K562 (cell line): ENCODE measurements at regions not wholly inside any gene's neighbourhood (a gene's known extent, or its start where the extent isn't known, plus 50 kb on each side); places are given as distances from the start of the nearest gene placed in this dataset.

ENCODE experiments used
- ATF1 ChIP-seq, 2 experiments: fragments of 450-650 bp in 1 of 2; IDR thresholded peaks; 2 replicates each; pipeline ENCODE4 v1.6.1; 2016; ENCODE audit warnings: missing compliant biosample characterization in 1 of 2, missing genetic modification characterization in 1 of 2
- ATF4 ChIP-seq: fragments of 450-650 bp; formaldehyde crosslinking; IDR thresholded peaks from 2 replicates; pipeline ENCODE4 v1.4.0; 2022; ENCODE audit warnings: mild to moderate bottlenecking, moderate library complexity
- BRD4 ChIP-seq: fragments of 200-600 bp; sonication (generic); IDR thresholded peaks from 2 replicates; pipeline ENCODE4 v1.6.1; 2017; ENCODE audit warnings: inconsistent platforms
- CC2D1A ChIP-seq: fragments of 450-650 bp; IDR thresholded peaks from 2 replicates; pipeline ENCODE4 v1.6.1; 2017; ENCODE audit warnings: mild to moderate bottlenecking
- ESRRB ChIP-seq: fragments of 250-450 bp; sonication (Bioruptor Pico); IDR thresholded peaks from 2 replicates; pipeline ENCODE4 v1.5.0; 2020; ENCODE audit warnings: mild to moderate bottlenecking, moderate library complexity, borderline replicate concordance
- MGA ChIP-seq: fragments of 450-650 bp; IDR thresholded peaks from 2 replicates; pipeline ENCODE4 v1.6.1; 2016; ENCODE audit warnings: mild to moderate bottlenecking, moderate library complexity
- NUFIP1 ChIP-seq: fragments of 450-650 bp; IDR thresholded peaks from 2 replicates; pipeline ENCODE4 v1.6.1; 2018; ENCODE audit not compliant: partially characterized antibody
- SFPQ ChIP-seq: fragments of 200-400 bp; formaldehyde crosslinking; IDR thresholded peaks from 2 replicates; pipeline ENCODE4 v1.6.1; 2017; ENCODE audit warnings: mild to moderate bottlenecking, low read depth, low read length, moderate library complexity
- ZNF121 ChIP-seq: sonication (generic); formaldehyde crosslinking; conservative IDR thresholded peaks from 2 replicates; pipeline ENCODE4 v1.8.0; 2022; ENCODE audit warnings: missing genetic modification reagents
- ZNF282 ChIP-seq: sonication (generic); formaldehyde crosslinking; IDR thresholded peaks from 2 replicates; pipeline ENCODE4 v1.8.1; 2023; ENCODE audit warnings: missing genetic modification reagents
- ZZZ3 ChIP-seq: fragments of 450-650 bp; IDR thresholded peaks from 2 replicates; pipeline ENCODE4 v1.6.1; 2016; ENCODE audit warnings: antibody characterized with exemption, mild to moderate bottlenecking, moderate library complexity

- TF ChIP-seq MGA (peak; percentile 82), BRD4 (no peak), SFPQ (no peak), CC2D1A (no peak), ZNF282 (CRISPR knock-in tag) (no peak), ATF1 (CRISPR knock-in tag; IDR thresholded peaks at IDR 0.05) (no peak), ATF1 (tag; IDR thresholded peaks at IDR 0.05) (no peak), ZNF121 (CRISPR knock-in tag) (no peak), ESRRB (CRISPR knock-in tag) (no peak), NUFIP1 (no peak), ZZZ3 (no peak), ATF4 (CRISPR knock-in tag) (no peak)
These were observed 1760.2 kb upstream of the DEFB115 start (continued) for GRCh38 chr20:29497261-29497671.
